ENCODE measurements at regions not wholly inside any gene's neighbourhood (a gene's known extent, or its start where the extent isn't known, plus 50 kb on each side); places are given as distances from the start of the nearest gene placed in this dataset.

GRCh38 chr16:52783616-52784015 is 236.7 kb upstream of the TOX3 start:
- Mint-ChIP-seq H3K4me1 (peaks cover 21% of the 10 kb centered on the region), H3K36me3 (ENCODE audit: low read depth) (no peaks in the 10 kb centered on the region), H3K27me3 (ENCODE audit: insufficient read depth, low read depth, poor library complexity) (no peaks in the 10 kb centered on the region), H3K4me3 (no peak overlapping the region), H3K27ac (no peak overlapping the region), H3K9me3 (no peaks in the 10 kb centered on the region)
- Histone ChIP-seq H4K20me1 (replicated peaks; ENCODE audit: insufficient read depth) (no peaks in the 10 kb centered on the region), H3K4me2 (no peak overlapping the region), H3K4me3 (no peak overlapping the region), H2AFZ (peak overlapping the region; percentile 8; the same call in 1 of the 2 replicates), H3K4me1 (ENCODE audit: insufficient read depth) (no peaks in the 10 kb centered on the region; the same call in 1 of the 2 replicates), H3K9me2 (ENCODE audit: insufficient read depth) (peaks cover 13% of the 10 kb centered on the region; the same call in 1 of the 2 replicates), H3K27ac (ENCODE audit: low read depth) (no peak overlapping the region), H3K27me3 (ENCODE audit: insufficient read depth) (no peaks in the 10 kb centered on the region), H3K79me2 (replicated peaks; ENCODE audit: insufficient read depth) (no peaks in the 10 kb centered on the region), H3F3A (replicated peaks; ENCODE audit: low read depth) (no peaks in the 10 kb centered on the region), H3K36me3 (ENCODE audit: insufficient read depth) (no peaks in the 10 kb centered on the region)
- ATAC-seq (no peak), DNase-seq (ENCODE audit: low spot score) (no peak)
- no peak for TF ChIP-seq EZH2phosphoT487 (IDR thresholded peaks at IDR 0.05; ENCODE audit: unreplicated experiment)
- TF ChIP-seq ZNF331 (CRISPR knock-in tag; IDR thresholded peaks at IDR 0.05; ENCODE audit: low read depth), result no peak
- no peak for TF ChIP-seq ZNF114 (CRISPR knock-in tag; IDR thresholded peaks at IDR 0.05)
- TF ChIP-seq ZNF462 (CRISPR knock-in tag; IDR thresholded peaks at IDR 0.05), result no peak
- no peak for TF ChIP-seq CREB1 (CRISPR knock-in tag; IDR thresholded peaks at IDR 0.05; ENCODE audit: low read depth)
- TF ChIP-seq REST (IDR thresholded peaks at IDR 0.05; ENCODE audit: unreplicated experiment), result no peak

Data from GM23338 (cell line).